Epithelial cell of prostate (primary cell): ENCODE measurements at regions not wholly inside any gene's neighbourhood (a gene's known extent, or its start where the extent isn't known, plus 50 kb on each side); places are given as distances from the start of the nearest gene placed in this dataset.

ENCODE experiments used
- DNase-seq: peaks from one replicate; pipeline ENCODE4 v3.0.0-alpha.2; 2011; ENCODE audit warnings: low read depth, low spot score
- H3K27ac ChIP-seq: fragments of 450-650 bp; 2 replicates; pipeline ENCODE4 v1.5.1; 2017; ENCODE audit warnings: mild to moderate bottlenecking

GRCh38 chr14:97024300-97024699 is 227.1 kb downstream of the VRK1 start:
- DNase-seq: no peak
- H3K27ac ChIP-seq: no peak overlapping the region

GRCh38 chr14:97025722-97026121 is 228.5 kb downstream of the VRK1 start:
- no peak for DNase-seq
- H3K27ac ChIP-seq: no peak overlapping the region

GRCh38 chr14:97027256-97027999 is 230.2 kb downstream of the VRK1 start:
- no peak for DNase-seq
- no peak overlapping the region for H3K27ac ChIP-seq

GRCh38 chr14:97028382-97028781 is 231.2 kb downstream of the VRK1 start:
- no peak for DNase-seq
- no peak overlapping the region for H3K27ac ChIP-seq

- H3K27ac ChIP-seq: no peak overlapping the region
- no peak for DNase-seq
These were observed 232.6 kb downstream of the VRK1 start for GRCh38 chr14:97029800-97030199.

- no peak overlapping the region for H3K27ac ChIP-seq
- no peak for DNase-seq
These were observed 234.3 kb downstream of the VRK1 start for GRCh38 chr14:97031530-97031929.

- DNase-seq: no peak
- no peak overlapping the region for H3K27ac ChIP-seq
These were observed 236.4 kb downstream of the VRK1 start for GRCh38 chr14:97033556-97034081.

- H3K27ac ChIP-seq: no peak overlapping the region
- no peak for DNase-seq
These were observed 239.1 kb downstream of the VRK1 start for GRCh38 chr14:97036086-97036852.

- no peak for DNase-seq
- H3K27ac ChIP-seq: no peak overlapping the region
These were observed 242.7 kb downstream of the VRK1 start for GRCh38 chr14:97039717-97040363.

DNA sequence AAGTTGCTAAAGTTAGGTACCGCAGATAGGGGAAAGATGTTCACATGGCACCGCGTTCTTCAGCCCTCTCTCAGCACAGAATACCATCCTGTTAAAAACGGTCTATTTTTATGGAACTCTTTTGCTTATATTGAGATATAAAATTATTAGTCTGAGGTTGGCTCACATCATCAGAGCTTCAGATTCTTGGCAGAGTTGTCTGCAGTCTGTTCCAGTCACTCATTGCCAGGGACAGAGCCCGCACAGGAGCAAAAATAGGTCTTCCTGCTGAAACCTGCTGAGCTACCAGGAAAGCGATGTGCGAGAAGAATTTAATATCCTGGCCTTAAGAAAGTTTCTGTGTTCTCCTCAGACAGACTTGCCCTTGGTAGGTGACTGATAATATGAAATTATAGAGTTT is 249.8 kb downstream of the VRK1 start:
- no peak overlapping the region for H3K27ac ChIP-seq

GRCh38 chr14:97052001-97052400 is 254.8 kb downstream of the VRK1 start:
- no peak overlapping the region for H3K27ac ChIP-seq
- no peak for DNase-seq

More for the DNA sequence above, 249.8 kb downstream of the VRK1 start:
- no peak for DNase-seq

- no peak for DNase-seq
- H3K27ac ChIP-seq: no peak overlapping the region
These were observed 256.8 kb downstream of the VRK1 start for GRCh38 chr14:97053941-97054340.

DNA sequence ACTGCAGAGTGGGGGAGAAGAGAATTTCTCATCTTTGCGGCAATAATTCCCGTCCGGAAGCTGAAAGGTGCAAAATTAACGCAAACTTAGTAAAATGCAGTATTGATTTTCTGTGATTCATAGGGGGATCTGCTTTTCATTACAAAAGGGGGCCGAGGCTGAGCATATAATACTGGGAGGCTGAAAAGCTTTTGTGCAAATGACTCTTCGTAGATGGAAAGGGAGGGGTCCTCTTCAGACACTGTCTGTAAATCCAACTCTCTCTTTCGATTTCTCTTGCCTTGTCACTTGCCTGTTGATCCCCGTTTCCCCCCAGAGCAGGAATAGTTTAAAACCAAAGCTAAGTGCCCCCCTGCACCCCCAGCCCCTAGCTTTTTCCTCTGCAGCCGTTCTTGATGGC is 258.2 kb downstream of the VRK1 start:
- H3K27ac ChIP-seq: no peak overlapping the region
- DNase-seq: no peak

- H3K27ac ChIP-seq: no peak overlapping the region
- DNase-seq: no peak
These were observed 258.9 kb downstream of the VRK1 start for GRCh38 chr14:97056086-97056485.

GRCh38 chr14:97057238-97058073 is 260.3 kb downstream of the VRK1 start:
- DNase-seq: no peak
- no peak overlapping the region for H3K27ac ChIP-seq

DNA sequence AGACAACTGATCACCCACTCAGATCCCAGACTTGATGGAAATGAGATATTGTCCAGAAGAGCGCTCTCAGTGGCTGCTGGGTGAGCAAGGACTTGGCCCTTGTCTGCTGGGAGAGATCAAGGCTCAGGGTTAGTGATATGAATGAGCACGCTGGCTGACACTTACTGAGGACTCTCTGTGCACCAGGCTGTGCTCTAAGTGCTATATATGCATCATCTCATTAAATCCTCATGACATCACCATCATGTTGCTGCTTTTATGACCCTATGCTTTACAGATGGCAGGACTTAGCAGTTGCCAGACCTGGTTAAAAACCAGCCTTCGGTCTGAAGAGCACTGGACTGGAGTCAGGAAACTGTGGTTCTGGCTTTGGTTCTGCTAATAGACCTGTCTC is 260.9 kb downstream of the VRK1 start:
- no peak overlapping the region for H3K27ac ChIP-seq
- DNase-seq: no peak

DNA sequence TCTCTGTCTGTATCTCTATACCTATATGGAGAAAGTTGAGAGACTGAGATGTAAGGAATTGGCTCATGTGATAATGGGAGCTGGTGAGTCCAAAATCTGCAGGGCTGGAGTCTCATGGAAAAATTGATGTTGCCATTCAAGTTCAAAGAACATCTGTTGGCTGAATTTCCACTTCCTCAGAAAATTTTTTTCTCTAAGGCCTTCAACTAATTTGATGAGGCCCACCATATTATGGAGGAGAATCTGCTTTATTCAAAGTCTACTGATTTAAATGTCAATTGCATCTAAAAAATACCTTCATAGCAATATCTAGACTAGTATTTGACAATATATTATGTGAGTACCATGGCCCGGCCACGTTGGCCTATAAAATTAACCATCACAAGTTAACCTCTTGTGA is 261.4 kb downstream of the VRK1 start:
- H3K27ac ChIP-seq: no peak overlapping the region
- DNase-seq: no peak

GRCh38 chr14:97061198-97061597 is 264.0 kb downstream of the VRK1 start:
- no peak overlapping the region for H3K27ac ChIP-seq

DNA sequence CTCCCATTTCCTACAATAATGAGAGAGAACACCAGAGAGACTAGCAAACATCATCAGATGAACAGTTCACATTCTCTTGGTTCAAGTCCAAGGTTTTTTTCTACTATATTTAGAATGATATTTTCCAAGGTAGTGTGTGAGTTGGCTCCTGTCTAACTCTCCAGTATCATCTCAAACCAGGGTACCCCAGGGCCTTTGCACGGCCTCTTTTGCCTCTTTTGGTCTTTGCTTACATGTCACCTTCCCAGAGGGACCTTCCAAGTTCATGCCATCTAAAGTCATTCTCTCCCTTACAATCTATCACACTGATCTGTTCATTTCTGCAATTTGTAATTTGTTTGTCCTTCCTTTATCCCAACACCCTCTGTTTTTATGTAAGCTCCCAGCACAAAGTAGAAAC is 264.5 kb downstream of the VRK1 start:
- no peak overlapping the region for H3K27ac ChIP-seq
- DNase-seq: no peak

More at GRCh38 chr14:97061198-97061597, 264.0 kb downstream of the VRK1 start:
- DNase-seq: no peak
